ENCODE measurements at regions not wholly inside any gene's neighbourhood (a gene's known extent, or its start where the extent isn't known, plus 50 kb on each side); places are given as distances from the start of the nearest gene placed in this dataset.
A peak's percentile ranks its signal among the peaks of the same experiment; 100 is the strongest.

DNA sequence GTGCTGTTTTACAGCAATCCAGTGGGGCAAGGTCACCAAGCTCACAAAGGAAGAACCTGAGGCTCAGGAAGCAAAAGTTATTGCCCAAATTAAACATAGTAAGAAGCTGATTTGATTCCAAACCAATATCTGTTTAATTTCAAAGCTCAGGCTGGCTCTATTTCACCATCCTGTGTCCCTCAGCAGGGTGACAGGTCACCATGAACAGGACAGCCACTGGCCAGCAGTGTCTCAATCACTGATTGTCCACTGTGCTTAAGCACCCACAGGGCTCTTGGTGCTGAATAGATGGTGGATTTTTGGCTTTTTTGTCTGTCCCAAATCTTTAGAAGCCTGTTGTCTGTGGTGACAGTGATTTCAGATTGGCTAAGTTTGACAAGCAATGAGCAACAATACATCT, 146.4 kb upstream of the ZNF32 start:
- Histone ChIP-seq H3K4me3 (ENCODE audit: low read depth, low read length) (no peak overlapping the region), H3K27me3 (ENCODE audit: control insufficient read depth, insufficient read depth, low read length) (peaks cover 2% of the 10 kb centered on the region), H3K27ac (ENCODE audit: low read depth, low read length) (no peak overlapping the region), H3K9me3 (ENCODE audit: control insufficient read depth, insufficient read depth, low read length) (peaks cover 3% of the 10 kb centered on the region; the same call in 1 of the 2 replicates)
- TF ChIP-seq, protein P1, sequence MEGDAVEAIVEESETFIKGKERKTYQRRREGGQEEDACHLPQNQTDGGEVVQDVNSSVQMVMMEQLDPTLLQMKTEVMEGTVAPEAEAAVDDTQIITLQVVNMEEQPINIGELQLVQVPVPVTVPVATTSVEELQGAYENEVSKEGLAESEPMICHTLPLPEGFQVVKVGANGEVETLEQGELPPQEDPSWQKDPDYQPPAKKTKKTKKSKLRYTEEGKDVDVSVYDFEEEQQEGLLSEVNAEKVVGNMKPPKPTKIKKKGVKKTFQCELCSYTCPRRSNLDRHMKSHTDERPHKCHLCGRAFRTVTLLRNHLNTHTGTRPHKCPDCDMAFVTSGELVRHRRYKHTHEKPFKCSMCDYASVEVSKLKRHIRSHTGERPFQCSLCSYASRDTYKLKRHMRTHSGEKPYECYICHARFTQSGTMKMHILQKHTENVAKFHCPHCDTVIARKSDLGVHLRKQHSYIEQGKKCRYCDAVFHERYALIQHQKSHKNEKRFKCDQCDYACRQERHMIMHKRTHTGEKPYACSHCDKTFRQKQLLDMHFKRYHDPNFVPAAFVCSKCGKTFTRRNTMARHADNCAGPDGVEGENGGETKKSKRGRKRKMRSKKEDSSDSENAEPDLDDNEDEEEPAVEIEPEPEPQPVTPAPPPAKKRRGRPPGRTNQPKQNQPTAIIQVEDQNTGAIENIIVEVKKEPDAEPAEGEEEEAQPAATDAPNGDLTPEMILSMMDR (IDR thresholded peaks at IDR 0.05; ENCODE audit: low read depth, low read length) = no peak
- no peak for DNase-seq (ENCODE audit: low read depth, low spot score)
- POLR2A ChIA-PET = interaction anchor here (0.7 kb wide), 1 partner anchor 106 kb away, joined by 3 read pairs; no protein-coding TSS in a partner anchor
- CTCF ChIA-PET = no interaction called here

DNA sequence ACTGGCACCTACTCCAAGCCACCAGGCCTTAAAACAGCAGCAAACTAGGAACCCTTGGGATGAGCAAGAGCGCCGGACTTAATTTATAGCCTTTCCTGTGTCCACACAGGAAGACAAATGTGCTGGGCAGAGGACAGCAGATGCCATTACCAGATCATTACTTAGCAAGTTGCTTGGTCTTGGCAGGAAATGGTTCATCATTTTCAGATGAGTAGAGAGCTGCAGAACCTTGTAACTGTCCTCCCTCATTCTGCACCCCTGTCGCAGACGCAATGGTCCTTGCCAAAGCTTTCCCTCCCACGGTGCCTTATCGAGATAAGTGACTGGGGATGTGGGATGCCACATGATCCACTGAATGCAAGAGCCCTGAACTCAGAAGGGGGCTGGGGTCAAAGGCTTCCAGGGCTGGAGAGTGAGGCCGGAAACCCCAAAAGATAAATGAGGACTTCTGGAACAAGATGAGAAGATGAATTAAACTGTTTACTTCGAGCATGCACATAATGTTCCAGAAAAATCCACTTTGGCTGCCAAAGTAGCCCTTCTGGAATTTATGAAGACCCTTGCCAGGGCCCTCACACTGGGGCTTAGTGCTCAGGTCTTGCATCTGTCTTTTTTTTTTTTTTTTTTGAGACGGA, 145.6 kb upstream of the ZNF32 start:
- H3K27ac ChIP-seq (ENCODE audit: low read depth, low read length) = no peak overlapping the region
- CTCF ChIA-PET = no interaction called here
- TF ChIP-seq, protein P1 (IDR thresholded peaks at IDR 0.05; ENCODE audit: low read depth, low read length) = no peak

DNA sequence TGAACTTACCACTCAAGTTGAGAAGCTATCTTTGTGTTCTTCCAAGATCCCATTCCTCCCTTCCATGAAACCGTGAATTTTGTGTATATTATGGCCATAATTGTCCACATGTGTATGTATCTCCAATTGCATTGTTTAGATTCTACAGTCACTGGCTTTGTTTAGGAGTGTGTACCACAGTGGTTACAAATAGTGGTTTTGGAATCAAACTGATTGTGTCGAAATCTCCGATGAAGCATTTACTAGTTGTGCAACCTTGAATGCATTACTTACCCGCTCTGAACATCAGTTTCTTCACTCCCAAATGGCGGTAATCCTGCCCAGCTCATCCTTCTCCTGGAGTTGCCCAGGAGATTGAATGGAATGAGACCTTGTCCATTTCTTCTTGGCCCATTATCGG, 145.0 kb upstream of the ZNF32 start:
- ChIA-PET CTCF (interaction anchor here (0.5 to 0.6 kb wide), 2 partner anchors 111 to 1441 kb away, joined by 3 to 4 read pairs; no protein-coding TSS in a partner anchor), POLR2A (interaction anchor here (0.6 to 0.7 kb wide), 2 partner anchors 117 to 566 kb away, joined by 4 to 10 read pairs; no protein-coding TSS in a partner anchor)
- DNase-seq (ENCODE audit: low read depth, low spot score) = peak; percentile 61
- Histone ChIP-seq H3K27me3 (ENCODE audit: control insufficient read depth, insufficient read depth, low read length) (peaks cover 2% of the 10 kb centered on the region), H3K9me3 (ENCODE audit: control insufficient read depth, insufficient read depth, low read length) (peaks cover 3% of the 10 kb centered on the region; the same call in 1 of the 2 replicates), H3K4me3 (ENCODE audit: low read depth, low read length) (no peak overlapping the region), H3K27ac (ENCODE audit: low read depth, low read length) (no peak overlapping the region)
- TF ChIP-seq, protein P1 (IDR thresholded peaks at IDR 0.05; ENCODE audit: low read depth, low read length) = no peak

More for the DNA sequence above, 145.6 kb upstream of the ZNF32 start:
- Histone ChIP-seq H3K9me3 (ENCODE audit: control insufficient read depth, insufficient read depth, low read length) (peaks cover 3% of the 10 kb centered on the region; the same call in 1 of the 2 replicates), H3K27me3 (ENCODE audit: control insufficient read depth, insufficient read depth, low read length) (peaks cover 2% of the 10 kb centered on the region), H3K4me3 (ENCODE audit: low read depth, low read length) (no peak overlapping the region)
- POLR2A ChIA-PET = interaction anchor here (0.6 kb wide), 1 partner anchor 117 kb away, joined by 10 read pairs; no protein-coding TSS in a partner anchor
- no peak for DNase-seq (ENCODE audit: low read depth, low spot score)

DNA sequence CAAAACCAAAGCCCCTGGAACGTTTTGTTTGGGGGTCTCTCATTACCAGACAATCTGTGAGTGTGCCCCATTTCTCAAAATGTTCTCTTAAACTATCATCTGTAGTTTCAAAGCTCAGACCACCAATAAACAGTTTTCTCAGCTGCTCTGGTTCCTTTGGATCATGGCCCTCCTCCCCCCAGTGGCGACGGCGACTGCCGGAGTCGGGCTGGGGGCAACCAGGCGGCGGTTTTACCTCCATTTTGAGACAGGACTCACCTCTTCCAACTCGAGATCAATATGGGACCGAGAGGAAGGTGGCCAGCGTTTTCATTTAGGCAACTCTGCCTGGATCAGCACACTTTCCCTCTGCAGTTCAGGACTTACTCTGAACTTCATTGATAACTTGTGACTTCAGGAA, 141.5 kb upstream of the ZNF32 start:
- Histone ChIP-seq H3K27ac (ENCODE audit: low read depth, low read length) (no peak overlapping the region), H3K4me3 (ENCODE audit: low read depth, low read length) (no peak overlapping the region), H3K27me3 (ENCODE audit: control insufficient read depth, insufficient read depth, low read length) (peaks cover 2% of the 10 kb centered on the region), H3K9me3 (ENCODE audit: control insufficient read depth, insufficient read depth, low read length) (peaks cover 3% of the 10 kb centered on the region; the same call in 1 of the 2 replicates)
- no peak for DNase-seq (ENCODE audit: low read depth, low spot score)
- TF ChIP-seq, protein P1 (IDR thresholded peaks at IDR 0.05; ENCODE audit: low read depth, low read length) = no peak
- POLR2A ChIA-PET = no interaction called here
- CTCF ChIA-PET = no interaction called here

DNA sequence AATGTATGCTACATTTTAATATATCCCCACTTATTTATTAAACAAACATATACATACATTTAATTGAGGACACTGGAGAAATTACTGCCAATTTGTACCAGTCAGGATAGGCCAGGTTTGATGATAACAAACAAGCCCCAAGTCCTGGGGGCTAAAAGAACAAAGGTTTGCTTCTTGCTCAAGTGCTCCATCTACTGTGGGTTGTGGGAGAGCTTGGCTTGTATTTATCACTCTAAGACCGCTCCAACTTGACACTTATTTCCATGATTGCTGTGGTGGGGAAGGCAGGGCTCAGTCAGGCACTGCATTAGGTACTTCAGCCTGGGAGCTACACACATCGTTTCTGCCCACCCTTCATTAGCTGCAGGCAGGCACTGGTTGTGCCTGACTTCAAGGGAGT, 136.6 kb upstream of the ZNF32 start:
- TF ChIP-seq, protein P1 (IDR thresholded peaks at IDR 0.05; ENCODE audit: low read depth, low read length) = peak; percentile 21
- Histone ChIP-seq H3K4me3 (ENCODE audit: low read depth, low read length) (no peak overlapping the region), H3K27me3 (ENCODE audit: control insufficient read depth, insufficient read depth, low read length) (no peaks in the 10 kb centered on the region), H3K27ac (ENCODE audit: low read depth, low read length) (no peak overlapping the region), H3K9me3 (ENCODE audit: control insufficient read depth, insufficient read depth, low read length) (no peaks in the 10 kb centered on the region)
- DNase-seq (ENCODE audit: low read depth, low spot score) = no peak
- ChIA-PET POLR2A (interaction anchor here (0.5 kb wide), 1 partner anchor 120 kb away, joined by 5 read pairs; no protein-coding TSS in a partner anchor), CTCF (interaction anchor here (1.8 kb wide), 1 partner anchor 96 kb away, joined by 8 read pairs; no protein-coding TSS in a partner anchor)
